Adrenal gland (tissue), 5 donors: ENCODE measurements at regions not wholly inside any gene's neighbourhood (a gene's known extent, or its start where the extent isn't known, plus 50 kb on each side); places are given as distances from the start of the nearest gene placed in this dataset.

ENCODE experiments used
- CTCF ChIP-seq, 6 experiments: fragments of 450-650 bp in 4 of 6; fragments of 200-600 bp in 2 of 6; sonication (generic) in 1 of 6; IDR thresholded peaks; 1 replicate in 5 of 6; 2 replicates in 1 of 6; pipeline versions ENCODE4 v1.5.1 to v1.8.0; 2016 to 2021; ENCODE audit warnings: antibody characterized with exemption in 6 of 6, mild to moderate bottlenecking in 2 of 6, moderate library complexity in 1 of 6
- POLR2A ChIP-seq, 2 donors: fragments of 450-650 bp; IDR thresholded peaks; one replicate each; pipeline ENCODE4 v1.6.1; 2017; ENCODE audit warnings: antibody characterized with exemption in 2 of 2, mild to moderate bottlenecking in 2 of 2, moderate library complexity in 1 of 2
- donor health status: DM: no; HTN: no; CAD: no.

- TF ChIP-seq CTCF (IDR thresholded peaks at IDR 0.05) = no peak
- no peak for TF ChIP-seq POLR2A (IDR thresholded peaks at IDR 0.05)
Observed at GRCh38 chr1:222970711-222971110, 155.9 kb downstream of the DISP1 start.
